ENCODE measurements at regions not wholly inside any gene's neighbourhood (a gene's known extent, or its start where the extent isn't known, plus 50 kb on each side); places are given as distances from the start of the nearest gene placed in this dataset.
"Not testable (repeated sequence)": the region's sequence is repeated elsewhere in the genome, so short reads cannot be mapped to it uniquely, and the experiment has no call there.

GRCh38 chr17:83173180-83173913 is 93.9 kb downstream of the METRNL start:
- peaks cover 5 to 12% (median 6%) of the 10 kb centered on the region in 3 donors for H3K4me1 ChIP-seq (ENCODE audit: control insufficient read depth in 3 of 3, insufficient read depth in 3 of 3, low read length in 3 of 3)
- not testable (repeated sequence) for H3K9ac ChIP-seq (ENCODE audit: low read depth in 1 of 3, low read length in 3 of 3)

GRCh38 chr17:83173914-83174361 is 94.5 kb downstream of the METRNL start:
- Histone ChIP-seq H3K36me3 (ENCODE audit: control insufficient read depth in 3 of 3, insufficient read depth in 3 of 3, low read length in 3 of 3) (no peaks in the 10 kb centered on the region), H3K4me1 (ENCODE audit: control insufficient read depth in 3 of 3, insufficient read depth in 3 of 3, low read length in 3 of 3) (peaks cover 5 to 12% (median 6%) of the 10 kb centered on the region in 3 donors), H3K27me3 (ENCODE audit: control insufficient read depth in 3 of 3, insufficient read depth in 3 of 3, low read length in 3 of 3) (peaks cover 0 to 6% (median 6%) of the 10 kb centered on the region in 3 donors), H3K4me3 (ENCODE audit: low read length in 3 of 3) (no peak overlapping the region), H3K9ac (ENCODE audit: low read depth in 1 of 3, low read length in 3 of 3) (no peak overlapping the region), H3K9me3 (ENCODE audit: control insufficient read depth in 3 of 3, low read length in 3 of 3) (no peaks in the 10 kb centered on the region), H3K27ac (ENCODE audit: low read depth, low read length) (no peak overlapping the region)

More at GRCh38 chr17:83173180-83173913, 93.9 kb downstream of the METRNL start:
- not testable (repeated sequence) for H3K4me3 ChIP-seq (ENCODE audit: low read length in 3 of 3); H3K27ac ChIP-seq (ENCODE audit: low read depth, low read length); H3K9me3 ChIP-seq (ENCODE audit: control insufficient read depth in 3 of 3, low read length in 3 of 3); H3K36me3 ChIP-seq (ENCODE audit: control insufficient read depth in 3 of 3, insufficient read depth in 3 of 3, low read length in 3 of 3); H3K27me3 ChIP-seq (ENCODE audit: control insufficient read depth in 3 of 3, insufficient read depth in 3 of 3, low read length in 3 of 3)

DNA sequence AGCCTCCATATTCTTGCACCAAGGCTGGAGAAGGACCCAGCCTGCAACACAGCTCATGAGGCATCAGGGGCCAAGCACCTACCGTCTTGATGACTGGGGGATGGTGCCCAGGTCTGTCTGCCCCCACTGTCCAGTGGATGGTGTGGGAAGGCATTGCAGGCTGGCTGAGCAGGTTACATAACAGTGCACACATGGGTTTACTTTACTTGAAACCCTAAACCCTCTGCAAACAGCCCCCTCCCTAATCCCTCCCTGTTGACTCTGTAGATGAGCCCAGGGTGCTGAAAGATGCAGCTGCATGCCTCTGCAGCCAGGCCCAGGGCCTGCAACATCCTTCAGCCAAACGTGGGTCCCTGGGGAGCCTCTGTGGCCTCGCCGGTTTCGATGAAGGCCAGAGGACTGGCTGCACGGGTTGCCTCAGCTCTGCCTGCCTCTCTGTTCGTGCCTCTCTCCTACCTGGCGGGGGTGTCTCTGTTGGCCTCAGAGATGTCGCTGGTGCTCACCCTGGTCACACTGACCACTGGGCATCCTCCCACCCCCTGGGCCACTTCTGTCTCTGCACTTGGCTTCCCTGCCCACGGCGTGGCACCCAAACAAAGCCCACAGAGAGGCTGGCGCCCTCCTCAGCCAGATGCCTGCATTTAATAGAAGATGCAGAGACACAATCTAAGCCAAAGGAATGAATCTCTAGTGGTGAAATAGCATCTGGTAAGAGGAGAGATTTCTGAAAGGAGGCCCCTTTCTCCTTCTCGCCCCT is 95.1 kb downstream of the METRNL start:
- no peaks in the 10 kb centered on the region for H3K9me3 ChIP-seq (ENCODE audit: control insufficient read depth in 3 of 3, low read length in 3 of 3)
- H3K27ac ChIP-seq (ENCODE audit: low read depth, low read length), result no peak overlapping the region
- no peak overlapping the region for H3K9ac ChIP-seq (ENCODE audit: low read depth in 1 of 3, low read length in 3 of 3)
- no peaks in the 10 kb centered on the region for H3K36me3 ChIP-seq (ENCODE audit: control insufficient read depth in 3 of 3, insufficient read depth in 3 of 3, low read length in 3 of 3)
- no peak overlapping the region for H3K4me3 ChIP-seq (ENCODE audit: low read length in 3 of 3)
- H3K4me1 ChIP-seq (ENCODE audit: control insufficient read depth in 3 of 3, insufficient read depth in 3 of 3, low read length in 3 of 3), result peaks cover 5 to 12% (median 6%) of the 10 kb centered on the region in 3 donors
- peaks cover 0 to 6% (median 3%) of the 10 kb centered on the region in 3 donors for H3K27me3 ChIP-seq (ENCODE audit: control insufficient read depth in 3 of 3, insufficient read depth in 3 of 3, low read length in 3 of 3)

- no peak overlapping the region for H3K4me3 ChIP-seq (ENCODE audit: low read length in 3 of 3)
- peaks cover 0 to 6% (median 3%) of the 10 kb centered on the region in 3 donors for H3K27me3 ChIP-seq (ENCODE audit: control insufficient read depth in 3 of 3, insufficient read depth in 3 of 3, low read length in 3 of 3)
- H3K36me3 ChIP-seq (ENCODE audit: control insufficient read depth in 3 of 3, insufficient read depth in 3 of 3, low read length in 3 of 3), result no peaks in the 10 kb centered on the region
- H3K9me3 ChIP-seq (ENCODE audit: control insufficient read depth in 3 of 3, low read length in 3 of 3), result no peaks in the 10 kb centered on the region
- peaks cover 5 to 12% (median 6%) of the 10 kb centered on the region in 3 donors for H3K4me1 ChIP-seq (ENCODE audit: control insufficient read depth in 3 of 3, insufficient read depth in 3 of 3, low read length in 3 of 3)
- no peak overlapping the region for H3K27ac ChIP-seq (ENCODE audit: low read depth, low read length)
- no peak overlapping the region for H3K9ac ChIP-seq (ENCODE audit: low read depth in 1 of 3, low read length in 3 of 3)
Observed at GRCh38 chr17:83175119-83175821, 95.9 kb downstream of the METRNL start.

DNA sequence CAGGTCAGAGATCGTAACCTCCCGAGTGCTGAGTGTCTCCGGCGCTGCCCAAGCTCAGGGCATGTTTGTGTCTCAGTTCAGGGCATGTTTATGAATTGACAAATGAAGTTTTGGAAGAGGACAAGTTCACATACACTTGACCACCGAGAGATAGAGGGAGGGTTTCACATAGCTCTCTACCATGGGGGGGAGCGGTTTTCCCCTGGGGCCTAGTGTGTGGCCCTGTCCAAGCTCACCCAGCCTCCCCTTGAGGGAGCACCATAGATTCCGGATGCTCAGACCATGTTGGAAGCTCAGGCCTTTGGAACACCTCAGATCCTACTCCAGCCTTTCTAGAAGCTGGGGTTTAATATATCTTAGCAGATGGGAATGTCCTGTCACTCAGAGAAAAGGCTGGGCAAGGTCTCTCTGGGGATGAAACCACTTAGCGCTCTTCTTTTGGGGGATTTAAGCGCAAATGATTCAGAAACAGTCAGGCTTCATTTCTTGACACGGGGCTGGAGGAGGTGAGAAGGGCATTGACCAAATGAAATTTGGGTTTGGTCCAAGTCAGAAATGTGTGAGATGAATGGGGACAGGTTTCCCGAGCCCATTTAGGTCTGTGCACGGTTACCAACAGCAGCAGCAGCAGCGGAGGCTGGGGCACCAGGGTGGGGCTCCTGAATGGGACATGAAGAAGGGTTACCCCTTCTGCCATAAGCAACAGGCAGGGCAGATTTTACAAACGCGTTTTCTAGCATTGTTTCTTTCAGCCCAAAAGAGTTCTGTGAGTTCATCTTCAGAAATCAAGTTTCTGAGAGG is 96.6 kb downstream of the METRNL start:
- no peaks in the 10 kb centered on the region for H3K36me3 ChIP-seq (ENCODE audit: control insufficient read depth in 3 of 3, insufficient read depth in 3 of 3, low read length in 3 of 3)
- no peak overlapping the region for H3K27ac ChIP-seq (ENCODE audit: low read depth, low read length)
- H3K9ac ChIP-seq (ENCODE audit: low read depth in 1 of 3, low read length in 3 of 3), result no peak overlapping the region
- H3K27me3 ChIP-seq (ENCODE audit: control insufficient read depth in 3 of 3, insufficient read depth in 3 of 3, low read length in 3 of 3), result peaks cover 0 to 6% (median 3%) of the 10 kb centered on the region in 3 donors
- no peak overlapping the region for H3K4me3 ChIP-seq (ENCODE audit: low read length in 3 of 3)
- no peaks in the 10 kb centered on the region for H3K9me3 ChIP-seq (ENCODE audit: control insufficient read depth in 3 of 3, low read length in 3 of 3)
- H3K4me1 ChIP-seq (ENCODE audit: control insufficient read depth in 3 of 3, insufficient read depth in 3 of 3, low read length in 3 of 3), result peaks cover 5 to 12% (median 6%) of the 10 kb centered on the region in 3 donors

DNA sequence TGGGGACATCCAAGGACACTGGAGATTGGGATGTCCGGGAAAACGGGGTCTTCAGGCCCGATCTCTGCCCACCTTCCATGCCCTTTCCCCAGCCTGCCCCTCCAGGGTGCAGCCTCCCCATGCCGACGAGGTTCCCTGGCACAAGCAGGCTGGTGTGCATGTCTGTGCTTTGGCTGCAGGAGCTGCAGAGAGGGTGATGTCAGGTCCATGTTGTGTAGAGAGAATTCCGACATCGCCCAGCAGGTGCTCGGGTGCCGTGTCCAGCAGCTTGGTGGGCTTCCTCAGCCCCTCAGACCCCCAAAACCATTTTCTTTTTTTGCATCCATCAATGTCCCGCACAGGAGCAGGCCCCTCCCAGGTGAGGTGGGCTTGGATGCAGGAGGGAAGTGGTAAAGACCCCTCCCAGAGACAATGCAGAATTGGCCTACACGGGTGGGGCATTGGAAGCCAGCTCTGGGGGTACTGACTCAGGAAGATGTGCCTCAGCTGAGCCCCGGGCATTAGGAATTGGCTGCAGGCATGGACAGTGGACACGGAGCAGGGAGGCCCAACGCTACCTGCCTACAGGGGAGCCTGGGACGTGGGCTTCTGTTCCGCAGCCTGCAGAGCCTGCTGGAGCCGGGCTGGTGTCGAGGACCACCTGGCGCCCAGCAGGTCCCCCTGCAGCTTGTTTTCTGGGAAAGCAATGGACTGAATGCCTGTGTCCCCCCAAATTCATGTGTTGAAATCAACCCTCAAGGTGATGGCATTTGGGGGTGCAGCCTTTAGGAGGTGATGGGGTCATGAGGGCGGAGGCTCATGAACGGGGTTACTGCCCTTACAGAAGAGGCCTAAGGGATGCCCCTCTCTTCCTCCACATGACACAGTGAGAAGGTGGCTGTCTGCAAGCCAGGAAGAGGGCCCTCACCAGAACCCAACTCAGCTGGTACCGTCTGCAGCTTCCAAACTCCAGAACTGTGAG is 97.5 kb downstream of the METRNL start:
- H3K4me1 ChIP-seq (ENCODE audit: control insufficient read depth in 3 of 3, insufficient read depth in 3 of 3, low read length in 3 of 3), result peaks cover 5 to 12% (median 6%) of the 10 kb centered on the region in 3 donors
- H3K36me3 ChIP-seq (ENCODE audit: control insufficient read depth in 3 of 3, insufficient read depth in 3 of 3, low read length in 3 of 3), result no peaks in the 10 kb centered on the region
- no peak overlapping the region for H3K27ac ChIP-seq (ENCODE audit: low read depth, low read length)
- no peak overlapping the region for H3K4me3 ChIP-seq (ENCODE audit: low read length in 3 of 3)
- no peak overlapping the region for H3K9ac ChIP-seq (ENCODE audit: low read depth in 1 of 3, low read length in 3 of 3)
- H3K27me3 ChIP-seq (ENCODE audit: control insufficient read depth in 3 of 3, insufficient read depth in 3 of 3, low read length in 3 of 3), result peaks cover 0 to 3% (median 0%) of the 10 kb centered on the region in 3 donors
- H3K9me3 ChIP-seq (ENCODE audit: control insufficient read depth in 3 of 3, low read length in 3 of 3), result no peaks in the 10 kb centered on the region

DNA sequence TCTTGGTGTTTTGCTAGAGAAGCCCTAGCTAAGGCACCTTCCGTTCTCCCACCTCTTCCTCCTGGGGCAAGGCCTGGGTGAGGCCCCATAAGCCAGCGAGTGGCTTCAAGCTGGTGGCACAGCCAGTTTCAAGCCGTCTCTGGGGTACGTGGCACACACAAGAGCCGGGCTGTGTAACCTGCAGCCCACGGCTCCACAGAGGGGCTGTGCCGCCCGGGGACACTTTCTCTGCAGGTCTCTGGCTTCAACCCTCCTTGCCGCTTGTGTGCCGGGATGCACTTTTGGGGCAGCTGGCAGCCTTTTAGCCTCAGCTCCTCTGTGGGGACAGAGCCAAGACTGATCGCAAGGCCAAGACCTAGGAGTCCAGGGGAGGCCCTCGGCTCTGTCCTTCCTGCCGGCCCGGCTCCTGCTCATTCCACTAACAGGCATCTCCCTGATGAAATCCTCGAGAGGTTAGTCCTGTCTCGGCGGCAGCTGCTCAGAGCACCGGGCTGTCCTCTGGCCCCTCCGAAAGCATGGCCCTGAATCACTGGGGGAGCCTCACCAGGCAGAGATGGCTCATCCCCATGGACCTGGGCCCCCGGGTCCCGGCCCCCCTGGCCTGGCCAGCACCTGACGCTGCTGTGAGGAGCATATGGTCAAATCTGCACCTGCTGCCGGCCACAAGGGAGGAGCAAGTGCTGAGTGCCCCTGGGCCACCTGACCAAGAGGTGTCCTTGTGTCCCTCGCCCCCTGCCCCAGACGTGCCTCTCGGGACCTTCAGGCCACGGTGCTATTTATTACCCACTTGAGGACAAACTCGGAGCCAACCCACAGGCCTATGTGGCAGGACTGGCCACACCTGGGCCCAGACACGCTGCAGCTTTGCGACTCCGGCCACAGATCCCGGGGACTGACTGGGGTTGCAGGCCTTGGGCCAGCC is 98.5 kb downstream of the METRNL start:
- Histone ChIP-seq H3K27ac (ENCODE audit: low read depth, low read length) (no peak overlapping the region), H3K36me3 (ENCODE audit: control insufficient read depth in 3 of 3, insufficient read depth in 3 of 3, low read length in 3 of 3) (no peaks in the 10 kb centered on the region), H3K4me1 (ENCODE audit: control insufficient read depth in 3 of 3, insufficient read depth in 3 of 3, low read length in 3 of 3) (peaks cover 6 to 12% (median 8%) of the 10 kb centered on the region in 3 donors), H3K4me3 (ENCODE audit: low read length in 3 of 3) (no peak overlapping the region), H3K9ac (ENCODE audit: low read depth in 1 of 3, low read length in 3 of 3) (no peak overlapping the region), H3K9me3 (ENCODE audit: control insufficient read depth in 3 of 3, low read length in 3 of 3) (no peaks in the 10 kb centered on the region), H3K27me3 (ENCODE audit: control insufficient read depth in 3 of 3, insufficient read depth in 3 of 3, low read length in 3 of 3) (peaks cover 0 to 3% (median 0%) of the 10 kb centered on the region in 3 donors)

Data from skeletal muscle tissue (tissue), 3 donors.